Heart left ventricle (tissue), 13 donors: ENCODE measurements at regions not wholly inside any gene's neighbourhood (a gene's known extent, or its start where the extent isn't known, plus 50 kb on each side); places are given as distances from the start of the nearest gene placed in this dataset.

Experiments
- CTCF ChIP-seq, 12 donors: fragments of 200-600 bp; sonication (generic) in 4 of 12; IDR thresholded peaks; one replicate each; pipeline versions ENCODE4 v1.5.0 to v1.8.0; 2018 to 2022; ENCODE audit warnings: antibody characterized with exemption in 12 of 12, mild to moderate bottlenecking in 5 of 12
- POLR2A ChIP-seq, 2 donors: fragments of 450-650 bp; IDR thresholded peaks; one replicate each; pipeline ENCODE4 v1.6.1; 2017; ENCODE audit warnings: antibody characterized with exemption in 2 of 2, mild to moderate bottlenecking in 2 of 2, moderate library complexity in 2 of 2
- donor health status: ischemic (EF 13 %, LVEDD 7.1; RV severe dilation, severe dysfunction).
- donor health status: DM: no; HTN: yes; CAD: no.
- donor health status: DM: no; HTN: no; CAD: no.
- donor health status: ischemic (EF 25% LVEDD 6.9; RV normal size, moderate dysfunction).
- donor health status: ischemic (EF 25% LVEDD 5.7; RV mildly dilated, moderate dysfunction).
- donor health status: ischemic (EF 35%, LVEDD 5.7; RV mildly dilated, moderate dysfunction).
- donor health status: nonischemic (EF 11% LVEDD 7.7; RV severe dilation, severe dysfunction).
- donor health status: DM: yes; HTN: yes; CAD: no.
- donor health status: PGD.
- donor health status: ischemic (EF 29% LVEDD 5.4; RV normal size, mild dysfunction).
- donor health status: nonischemic (EF 23%, LVEDD 6.1; RV moderate dilation, normal function).

DNA sequence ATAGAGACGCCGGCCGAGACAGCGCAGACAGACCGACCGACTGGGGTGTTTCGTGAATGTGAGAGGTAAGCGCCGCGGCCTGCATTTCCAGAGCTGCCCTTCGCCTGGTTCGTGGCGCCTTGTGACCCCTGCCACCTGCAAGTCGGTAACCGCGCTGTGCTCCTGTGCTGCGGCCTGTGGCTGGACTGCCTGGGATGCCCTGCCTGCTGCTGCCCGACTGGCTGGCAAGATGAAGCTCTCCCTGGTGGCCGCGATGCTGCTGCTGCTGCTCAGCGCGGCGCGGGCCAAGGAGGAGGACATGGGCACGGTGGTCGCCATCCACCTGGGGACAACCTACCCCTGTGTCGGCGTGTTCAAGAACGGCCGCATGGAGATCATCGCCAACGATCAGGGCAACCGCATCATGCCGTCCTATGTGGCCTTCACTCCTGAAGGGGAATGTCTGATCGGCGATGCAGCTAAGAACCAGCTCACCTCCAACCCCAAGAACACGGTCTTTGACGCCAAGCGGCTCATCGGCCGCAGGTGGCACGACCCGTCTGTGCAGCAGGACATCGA, 150.8 kb downstream of the RRAGC start:
- TF ChIP-seq POLR2A (IDR thresholded peaks at IDR 0.05) = no peak
- no peak for TF ChIP-seq CTCF (IDR thresholded peaks at IDR 0.05)
